OCI-LY3 (cell line): ENCODE measurements at regions not wholly inside any gene's neighbourhood (a gene's known extent, or its start where the extent isn't known, plus 50 kb on each side); places are given as distances from the start of the nearest gene placed in this dataset.

Experiments
- H2AFZ ChIP-seq: fragments of 200-600, 300-600 bp; shearing (Covaris generic); 2 replicates; pipeline ENCODE4 v1.6.0; 2014; ENCODE audit warnings: antibody characterized with exemption, low read depth, low read length
- H3K27ac ChIP-seq: fragments of 200-600, 300-600 bp; sonication (generic); 2 replicates; pipeline ENCODE4 v1.5.1; 2014; ENCODE audit warnings: mild to moderate bottlenecking, low read length, moderate library complexity, mixed read lengths
- H3K27me3 ChIP-seq: fragments of 200-600, 300-600 bp; sonication (generic); 2 replicates; pipeline ENCODE4 v1.6.1; 2014; ENCODE audit warnings: low read depth, low read length, mixed read lengths
- H3K36me3 ChIP-seq: fragments of 200-600, 300-600 bp; sonication (generic); replicated peaks from 2 replicates; pipeline ENCODE3; 2014; ENCODE audit warnings: low read depth, low read length, mixed read lengths
- H3K4me1 ChIP-seq: fragments of 300-600, 200-600 bp; sonication (generic); 2 replicates; pipeline ENCODE4 v1.6.1; 2014; ENCODE audit warnings: low read length, mixed read lengths
- H3K4me2 ChIP-seq: fragments of 200-600, 300-600 bp; sonication (generic); 2 replicates; pipeline ENCODE4 v1.6.1; 2014; ENCODE audit warnings: low read length, mixed read lengths
- H3K4me3 ChIP-seq: fragments of 300-600, 200-600 bp; sonication (generic); 2 replicates; pipeline ENCODE4 v1.5.1; 2014; ENCODE audit warnings: antibody characterized with exemption, mild to moderate bottlenecking, low read length, moderate library complexity
- H3K79me2 ChIP-seq: fragments of 300-600, 200-600 bp; shearing (Covaris generic); 2 replicates; pipeline ENCODE4 v1.6.1; 2014; ENCODE audit warnings: mild to moderate bottlenecking, low read length, mixed read lengths
- H3K9ac ChIP-seq: fragments of 300-600, 200-600 bp; shearing (Covaris generic); 2 replicates; pipeline ENCODE4 v1.6.0; 2014; ENCODE audit warnings: mild to moderate bottlenecking, low read length, moderate library complexity
- H3K9me3 ChIP-seq: fragments of 200-600, 300-600 bp; shearing (Covaris generic); 2 replicates; pipeline ENCODE4 v1.6.1; 2014; ENCODE audit warnings: low read length, mixed read lengths; ENCODE audit not compliant: insufficient read depth
- H4K20me1 ChIP-seq: fragments of 200-600, 300-600 bp; sonication (generic); 2 replicates; pipeline ENCODE4 v1.6.1; 2016; ENCODE audit warnings: low read length, mixed read lengths; ENCODE audit not compliant: insufficient read depth
- EZH2phosphoT487 ChIP-seq: fragments of 200-600 bp; shearing (Covaris generic); IDR thresholded peaks from 2 replicates; pipeline ENCODE4 v1.6.1; 2018; ENCODE audit warnings: antibody characterized with exemption, mixed run types, low read depth
- TF ChIP-seq, protein P1 (sequence below): fragments of 200-600, 300-600 bp; sonication (generic); IDR thresholded peaks from 2 replicates; pipeline ENCODE4 v1.5.1; 2014; ENCODE audit warnings: antibody characterized with exemption, low read length, low read depth

DNA sequence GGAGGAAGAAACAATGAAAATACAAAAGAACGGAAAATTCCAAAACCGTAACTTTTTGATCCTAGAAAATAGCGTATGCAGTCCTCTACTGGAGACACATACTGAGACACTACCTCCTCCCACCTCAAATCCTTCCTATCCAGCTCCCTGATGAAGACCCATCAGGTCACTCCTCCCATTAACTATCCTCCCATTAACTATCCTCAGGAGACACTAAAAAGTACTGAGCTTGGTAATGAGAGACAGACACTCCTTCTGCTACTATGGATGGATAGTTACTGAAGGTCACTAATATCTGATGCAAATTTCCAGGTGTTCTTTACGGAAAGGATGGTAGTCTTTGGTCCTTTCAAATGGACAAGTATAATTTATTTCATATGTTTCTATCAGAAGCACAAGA lies 237.5 kb upstream of the BLID start:
- Histone ChIP-seq H3K4me1 (no peaks in the 10 kb centered on the region), H3K4me2 (no peak overlapping the region), H3K27ac (no peak overlapping the region), H3K79me2 (no peaks in the 10 kb centered on the region), H3K9me3 (no peaks in the 10 kb centered on the region), H3K9ac (no peak overlapping the region), H4K20me1 (no peaks in the 10 kb centered on the region), H2AFZ (no peak overlapping the region), H3K27me3 (no peaks in the 10 kb centered on the region; the same call in 1 of the 2 replicates), H3K4me3 (no peak overlapping the region), H3K36me3 (no peaks in the 10 kb centered on the region)
- no peak for TF ChIP-seq EZH2phosphoT487

DNA sequence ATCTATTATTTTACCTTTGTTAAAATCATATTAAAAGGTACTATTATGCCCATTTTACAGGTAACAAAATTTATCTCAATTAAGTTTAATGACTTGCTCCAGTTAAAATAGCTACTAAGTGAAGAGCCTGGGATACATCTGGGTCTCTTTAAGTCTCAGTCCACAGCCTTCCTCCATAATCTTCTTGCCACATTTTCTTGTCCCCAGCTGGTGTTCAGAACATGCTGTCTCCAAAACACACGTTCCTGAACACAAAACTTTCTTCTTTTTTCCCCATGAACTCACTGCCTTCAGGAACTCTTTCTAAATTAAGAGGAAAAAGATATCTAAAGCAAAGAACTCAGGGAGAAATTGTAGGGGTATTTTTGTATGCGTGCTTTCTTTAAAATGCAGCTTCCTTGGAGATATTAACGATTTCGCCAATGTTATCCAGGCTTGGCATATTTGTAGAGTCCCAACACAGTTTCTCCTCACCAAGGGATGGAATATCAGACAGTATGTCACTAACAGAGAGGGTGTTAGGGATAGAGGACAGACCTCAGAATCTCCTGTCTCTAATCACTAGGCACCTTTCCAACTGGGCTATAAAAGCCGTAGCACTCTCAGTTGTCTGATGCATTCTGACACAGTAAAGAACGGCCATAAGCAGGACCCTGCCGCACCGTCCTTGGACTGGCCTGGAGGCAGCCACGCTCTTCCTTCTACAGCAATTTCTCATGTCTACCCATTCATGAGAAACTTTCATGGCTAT lies 232.8 kb upstream of the BLID start:
- no peaks in the 10 kb centered on the region for H3K27me3 ChIP-seq
- no peak overlapping the region for H3K4me2 ChIP-seq
- no peak overlapping the region for H2AFZ ChIP-seq
- no peak overlapping the region for H3K9ac ChIP-seq
- H3K4me3 ChIP-seq: no peak overlapping the region
- TF ChIP-seq EZH2phosphoT487: no peak
- TF ChIP-seq, protein P1, sequence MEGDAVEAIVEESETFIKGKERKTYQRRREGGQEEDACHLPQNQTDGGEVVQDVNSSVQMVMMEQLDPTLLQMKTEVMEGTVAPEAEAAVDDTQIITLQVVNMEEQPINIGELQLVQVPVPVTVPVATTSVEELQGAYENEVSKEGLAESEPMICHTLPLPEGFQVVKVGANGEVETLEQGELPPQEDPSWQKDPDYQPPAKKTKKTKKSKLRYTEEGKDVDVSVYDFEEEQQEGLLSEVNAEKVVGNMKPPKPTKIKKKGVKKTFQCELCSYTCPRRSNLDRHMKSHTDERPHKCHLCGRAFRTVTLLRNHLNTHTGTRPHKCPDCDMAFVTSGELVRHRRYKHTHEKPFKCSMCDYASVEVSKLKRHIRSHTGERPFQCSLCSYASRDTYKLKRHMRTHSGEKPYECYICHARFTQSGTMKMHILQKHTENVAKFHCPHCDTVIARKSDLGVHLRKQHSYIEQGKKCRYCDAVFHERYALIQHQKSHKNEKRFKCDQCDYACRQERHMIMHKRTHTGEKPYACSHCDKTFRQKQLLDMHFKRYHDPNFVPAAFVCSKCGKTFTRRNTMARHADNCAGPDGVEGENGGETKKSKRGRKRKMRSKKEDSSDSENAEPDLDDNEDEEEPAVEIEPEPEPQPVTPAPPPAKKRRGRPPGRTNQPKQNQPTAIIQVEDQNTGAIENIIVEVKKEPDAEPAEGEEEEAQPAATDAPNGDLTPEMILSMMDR: no peak
- H3K4me1 ChIP-seq: no peaks in the 10 kb centered on the region
- no peaks in the 10 kb centered on the region for H4K20me1 ChIP-seq
- H3K27ac ChIP-seq: no peak overlapping the region
- H3K79me2 ChIP-seq: no peaks in the 10 kb centered on the region
- H3K9me3 ChIP-seq: no peaks in the 10 kb centered on the region
- no peaks in the 10 kb centered on the region for H3K36me3 ChIP-seq

DNA sequence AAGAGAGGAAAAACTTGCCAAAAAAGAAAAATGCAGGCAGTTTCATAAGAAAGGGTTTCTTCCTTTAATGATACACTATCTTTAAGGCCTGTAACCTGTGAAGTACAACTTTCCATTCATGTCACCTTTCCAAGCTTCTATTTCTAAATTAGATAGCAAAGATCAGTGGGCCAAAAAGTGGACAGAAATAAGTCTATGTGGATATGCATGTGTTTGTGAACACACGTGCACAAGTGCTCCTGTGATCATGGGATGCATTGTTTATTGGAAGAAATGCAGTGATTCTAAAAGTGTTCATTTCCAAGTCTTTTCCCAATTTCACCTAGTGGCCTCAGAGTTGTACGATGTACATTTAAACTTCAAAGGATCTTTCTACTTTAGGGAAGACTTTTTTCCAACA lies 230.0 kb upstream of the BLID start:
- no peaks in the 10 kb centered on the region for H3K79me2 ChIP-seq
- TF ChIP-seq, protein P1: no peak
- no peak for TF ChIP-seq EZH2phosphoT487
- H4K20me1 ChIP-seq: no peaks in the 10 kb centered on the region

DNA sequence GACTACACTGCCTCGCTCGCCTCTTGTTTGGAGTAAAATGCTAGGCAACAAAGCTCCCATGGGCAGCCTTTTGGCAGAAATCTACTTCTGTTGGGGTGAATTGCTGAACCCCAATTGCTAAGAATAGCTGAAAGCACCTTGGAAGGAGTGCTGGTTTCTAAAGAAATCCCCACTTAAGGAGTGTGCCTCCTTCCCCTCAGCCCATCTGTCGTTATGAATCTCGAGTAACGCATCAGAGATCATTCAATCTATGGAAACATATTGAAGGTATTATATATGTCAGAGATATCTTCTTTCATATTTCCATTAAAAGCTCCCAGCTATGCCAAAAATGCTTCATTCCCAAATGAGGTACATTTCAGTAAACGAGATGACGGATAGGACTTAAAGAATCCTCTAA lies 229.6 kb upstream of the BLID start:
- Histone ChIP-seq H3K4me2 (no peak overlapping the region), H3K27ac (no peak overlapping the region), H3K36me3 (peaks cover 9% of the 10 kb centered on the region), H3K9me3 (peaks cover 9% of the 10 kb centered on the region; the same call in 1 of the 2 replicates), H3K79me2 (no peaks in the 10 kb centered on the region), H3K27me3 (no peaks in the 10 kb centered on the region), H3K4me3 (no peak overlapping the region), H3K4me1 (peaks cover 10% of the 10 kb centered on the region), H4K20me1 (no peaks in the 10 kb centered on the region), H2AFZ (no peak overlapping the region), H3K9ac (no peak overlapping the region)
- TF ChIP-seq, protein P1: no peak
- TF ChIP-seq EZH2phosphoT487: no peak

More for the DNA sequence above, 230.0 kb upstream of the BLID start:
- Histone ChIP-seq H2AFZ (no peak overlapping the region), H3K4me3 (no peak overlapping the region), H3K27me3 (no peaks in the 10 kb centered on the region), H3K9me3 (peaks cover 9% of the 10 kb centered on the region; the same call in 1 of the 2 replicates), H3K4me1 (peaks cover 10% of the 10 kb centered on the region), H3K9ac (no peak overlapping the region), H3K27ac (no peak overlapping the region), H3K4me2 (no peak overlapping the region), H3K36me3 (peaks cover 9% of the 10 kb centered on the region)
